ENCODE measurements at regions not wholly inside any gene's neighbourhood (a gene's known extent, or its start where the extent isn't known, plus 50 kb on each side); places are given as distances from the start of the nearest gene placed in this dataset.
"Not testable (repeated sequence)": the region's sequence is repeated elsewhere in the genome, so short reads cannot be mapped to it uniquely, and the experiment has no call there.

- H3K27me3 ChIP-seq (ENCODE audit: insufficient read depth, poor library complexity, severe bottlenecking): no peaks in the 10 kb centered on the region
- H3K9me3 ChIP-seq (ENCODE audit: severe bottlenecking): no peaks in the 10 kb centered on the region
- H3K27ac ChIP-seq (ENCODE audit: poor library complexity, severe bottlenecking): no peak overlapping the region
- H3K4me1 ChIP-seq (ENCODE audit: insufficient read depth, poor library complexity, severe bottlenecking): no peaks in the 10 kb centered on the region
- no peaks in the 10 kb centered on the region for H3K36me3 ChIP-seq (ENCODE audit: low read depth)
- DNase-seq (ENCODE audit: low spot score) (no peak), ATAC-seq (ENCODE audit: low read depth) (no peak)
- no peak for TF ChIP-seq CTCF (IDR thresholded peaks at IDR 0.05; ENCODE audit: poor library complexity, severe bottlenecking)
- H3K4me3 ChIP-seq (ENCODE audit: severe bottlenecking): no peak overlapping the region
Measured at GRCh38 chr1:173367136-173367535, 110.0 kb upstream of the PRDX6 start.

DNA sequence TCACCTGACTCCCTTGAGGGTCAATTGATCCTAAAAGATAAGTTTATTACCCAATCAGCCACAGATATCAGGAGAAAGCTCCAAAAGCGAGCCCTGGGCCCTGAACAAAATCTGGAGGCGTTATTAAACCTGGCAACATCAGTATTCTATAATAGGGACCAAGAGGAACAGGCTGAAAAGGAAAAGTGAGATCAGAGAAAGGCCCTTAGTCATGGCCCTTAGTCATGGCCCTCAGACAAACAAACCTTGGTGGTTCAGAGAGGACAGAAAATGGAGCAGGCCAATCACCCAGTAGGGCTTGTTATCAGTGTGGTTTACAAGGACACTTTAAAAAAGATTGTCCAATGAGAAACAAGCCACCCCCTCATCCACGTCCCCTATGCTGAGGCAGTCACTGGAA, 106.5 kb upstream of the PRDX6 start:
- H3K4me1 ChIP-seq (ENCODE audit: insufficient read depth, poor library complexity, severe bottlenecking); H3K4me3 ChIP-seq (ENCODE audit: severe bottlenecking); H3K27ac ChIP-seq (ENCODE audit: poor library complexity, severe bottlenecking); H3K36me3 ChIP-seq (ENCODE audit: low read depth); H3K9me3 ChIP-seq (ENCODE audit: severe bottlenecking); DNase-seq (ENCODE audit: low spot score); H3K27me3 ChIP-seq (ENCODE audit: insufficient read depth, poor library complexity, severe bottlenecking); ATAC-seq (ENCODE audit: low read depth): not testable (repeated sequence)

DNA sequence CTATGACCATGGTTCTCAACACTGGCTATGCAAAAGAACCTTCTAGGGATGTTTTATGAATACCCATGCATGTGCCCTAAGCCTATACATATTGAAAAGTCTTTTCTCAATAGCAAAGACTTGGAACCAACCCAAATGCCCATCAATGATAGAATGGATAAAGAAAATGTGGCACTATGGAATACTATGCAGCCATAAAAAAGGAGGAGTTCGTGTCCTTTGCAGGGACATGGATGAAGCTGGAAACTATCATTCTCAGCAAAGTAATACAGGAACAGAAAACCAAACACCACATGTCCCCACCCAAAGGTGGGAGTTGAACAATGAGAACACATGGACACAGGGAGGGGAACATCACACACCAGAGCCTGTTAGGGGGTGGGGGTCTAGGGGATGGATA, 101.1 kb upstream of the PRDX6 start:
- not testable (repeated sequence) for H3K9me3 ChIP-seq (ENCODE audit: severe bottlenecking); H3K27me3 ChIP-seq (ENCODE audit: insufficient read depth, poor library complexity, severe bottlenecking); DNase-seq (ENCODE audit: low spot score); H3K36me3 ChIP-seq (ENCODE audit: low read depth); ATAC-seq (ENCODE audit: low read depth); H3K27ac ChIP-seq (ENCODE audit: poor library complexity, severe bottlenecking); H3K4me3 ChIP-seq (ENCODE audit: severe bottlenecking); H3K4me1 ChIP-seq (ENCODE audit: insufficient read depth, poor library complexity, severe bottlenecking)

DNA sequence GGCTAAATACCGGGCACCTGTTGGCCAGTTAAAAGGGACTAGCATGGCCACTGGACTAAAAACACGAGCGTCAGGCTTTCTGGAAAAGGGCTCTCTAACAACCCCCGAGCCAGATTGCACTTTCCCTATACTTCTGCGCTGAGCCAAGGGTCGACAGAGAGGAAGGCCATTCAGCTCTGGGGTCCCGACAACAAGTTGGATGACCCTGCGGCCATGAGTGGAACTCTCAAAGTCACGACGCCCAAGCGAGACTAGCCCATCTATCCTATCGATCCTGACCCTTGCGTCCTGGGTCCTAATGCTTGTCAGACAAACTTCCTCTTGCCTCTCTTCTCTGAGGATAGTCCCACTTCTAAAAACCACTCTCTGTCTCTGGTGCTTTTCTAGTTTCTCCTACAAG, 99.9 kb upstream of the PRDX6 start:
- Histone ChIP-seq H3K4me3 (ENCODE audit: severe bottlenecking) (no peak overlapping the region), H3K4me1 (ENCODE audit: insufficient read depth, poor library complexity, severe bottlenecking) (no peaks in the 10 kb centered on the region), H3K27ac (ENCODE audit: poor library complexity, severe bottlenecking) (no peak overlapping the region), H3K27me3 (ENCODE audit: insufficient read depth, poor library complexity, severe bottlenecking) (no peaks in the 10 kb centered on the region), H3K9me3 (ENCODE audit: severe bottlenecking) (no peaks in the 10 kb centered on the region), H3K36me3 (ENCODE audit: low read depth) (no peaks in the 10 kb centered on the region)
- no peak for TF ChIP-seq CTCF (IDR thresholded peaks at IDR 0.05; ENCODE audit: poor library complexity, severe bottlenecking)
- ATAC-seq (ENCODE audit: low read depth) (no peak), DNase-seq (ENCODE audit: low spot score) (no peak)

DNA sequence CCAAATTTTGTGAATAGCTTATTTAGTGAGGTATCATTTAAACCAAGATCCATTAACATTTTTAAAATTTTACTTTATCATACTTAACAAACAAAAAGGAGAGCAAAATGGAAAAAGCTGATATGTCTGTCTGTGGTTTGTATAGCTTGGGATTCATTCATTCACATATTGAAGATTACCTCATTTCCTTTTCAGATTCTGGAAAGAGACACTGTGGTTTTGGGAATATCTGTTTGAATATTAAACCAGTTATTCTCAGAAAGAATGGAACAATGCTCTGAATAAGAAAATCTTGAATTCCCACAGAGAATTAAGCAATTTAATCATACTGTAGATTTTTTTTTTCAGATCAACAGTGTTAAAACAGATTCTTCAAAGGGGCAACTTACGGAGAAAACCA, 93.8 kb upstream of the PRDX6 start:
- Histone ChIP-seq H3K27me3 (ENCODE audit: insufficient read depth, poor library complexity, severe bottlenecking) (no peaks in the 10 kb centered on the region), H3K4me1 (ENCODE audit: insufficient read depth, poor library complexity, severe bottlenecking) (no peaks in the 10 kb centered on the region), H3K9me3 (ENCODE audit: severe bottlenecking) (no peaks in the 10 kb centered on the region), H3K27ac (ENCODE audit: poor library complexity, severe bottlenecking) (no peak overlapping the region), H3K36me3 (ENCODE audit: low read depth) (no peaks in the 10 kb centered on the region), H3K4me3 (ENCODE audit: severe bottlenecking) (no peak overlapping the region)
- TF ChIP-seq CTCF (IDR thresholded peaks at IDR 0.05; ENCODE audit: poor library complexity, severe bottlenecking): no peak
- ATAC-seq (ENCODE audit: low read depth) (no peak), DNase-seq (ENCODE audit: low spot score) (no peak)

DNA sequence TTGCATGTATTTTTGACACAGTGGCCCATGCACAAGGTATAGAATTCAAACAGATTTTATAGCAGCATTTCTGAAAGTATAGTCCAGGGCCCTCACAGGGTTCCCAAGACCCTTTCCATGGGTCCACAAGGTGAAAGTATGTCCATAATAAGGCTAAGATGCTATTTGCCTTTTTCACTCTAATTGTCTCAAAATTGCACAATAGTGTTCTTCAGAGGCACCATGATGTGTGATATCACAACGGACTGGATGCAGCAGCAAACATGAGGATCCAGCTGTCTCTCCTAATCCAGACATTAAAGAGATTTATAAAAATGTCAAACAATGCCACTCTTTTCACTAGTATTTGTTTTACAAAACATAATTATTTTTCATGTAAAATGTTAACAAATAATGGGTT, 88.8 kb upstream of the PRDX6 start:
- no peak overlapping the region for H3K27ac ChIP-seq (ENCODE audit: poor library complexity, severe bottlenecking)
- no peak for DNase-seq (ENCODE audit: low spot score)
- no peak overlapping the region for H3K4me3 ChIP-seq (ENCODE audit: severe bottlenecking)
- no peaks in the 10 kb centered on the region for H3K9me3 ChIP-seq (ENCODE audit: severe bottlenecking)
- H3K4me1 ChIP-seq (ENCODE audit: insufficient read depth, poor library complexity, severe bottlenecking): peaks cover 2% of the 10 kb centered on the region
- ATAC-seq (ENCODE audit: low read depth): no peak
- no peak for TF ChIP-seq CTCF (IDR thresholded peaks at IDR 0.05; ENCODE audit: poor library complexity, severe bottlenecking)
- no peaks in the 10 kb centered on the region for H3K36me3 ChIP-seq (ENCODE audit: low read depth)
- no peaks in the 10 kb centered on the region for H3K27me3 ChIP-seq (ENCODE audit: insufficient read depth, poor library complexity, severe bottlenecking)
